WTC11 (cell line): ENCODE measurements at regions not wholly inside any gene's neighbourhood (a gene's known extent, or its start where the extent isn't known, plus 50 kb on each side); places are given as distances from the start of the nearest gene placed in this dataset.

Experiments used
- ATAC-seq: fragments of 200-7000 bp; cut with Tn5 transposase; 2 replicates; pipeline ENCODE4 v1.10.0; 2021; ENCODE audit warnings: mild to moderate bottlenecking, moderate library complexity
- CTCF ChIA-PET: fragments of 300-600 bp; sonication (Branson Sonifier 250); formaldehyde crosslinking; loops from one replicate; lab custom pipeline; 2021; ENCODE audit warnings: antibody characterized with exemption; lab: Charles Lee
- POLR2A ChIA-PET: fragments of 350-600 bp; sonication (Branson Sonifier 250); formaldehyde crosslinking; loops from one replicate; lab custom pipeline; 2021; ENCODE audit warnings: antibody characterized with exemption; lab: Charles Lee
- DNase-seq: peaks from one replicate; pipeline ENCODE4 v3.0.0; 2021; ENCODE audit warnings: low spot score
- H3K27ac Mint-ChIP-seq: 2 replicates; pipeline ENCODE4 v1.8.0; 2021; ENCODE audit warnings: mixed read lengths
- H3K27me3 Mint-ChIP-seq: 2 replicates; pipeline ENCODE4 v1.8.0; 2021; ENCODE audit warnings: low read depth, mild to moderate bottlenecking, moderate library complexity, mixed read lengths
- H3K36me3 Mint-ChIP-seq: 2 replicates; pipeline ENCODE4 v1.8.0; 2021; ENCODE audit warnings: mixed read lengths
- H3K4me1 Mint-ChIP-seq: 2 replicates; pipeline ENCODE4 v1.8.0; 2022; ENCODE audit warnings: mixed read lengths
- H3K4me3 Mint-ChIP-seq: 2 replicates; pipeline ENCODE4 v1.8.0; 2021; ENCODE audit warnings: mild to moderate bottlenecking, moderate library complexity, mixed read lengths
- H3K9me3 Mint-ChIP-seq: 2 replicates; pipeline ENCODE4 v1.8.0; 2021; ENCODE audit warnings: mixed read lengths
- CREM ChIP-seq: sonication (generic); formaldehyde crosslinking; IDR thresholded peaks from 2 replicates; pipeline ENCODE4 v1.8.1; 2022; ENCODE audit warnings: mild to moderate bottlenecking, missing genetic modification reagents, moderate library complexity
- ELF4 ChIP-seq: sonication (generic); formaldehyde crosslinking; IDR thresholded peaks from 2 replicates; pipeline ENCODE4 v1.8.1; 2022; ENCODE audit warnings: low read depth, mild to moderate bottlenecking, moderate library complexity, missing genetic modification reagents
- ESRRA ChIP-seq: sonication (generic); formaldehyde crosslinking; IDR thresholded peaks from 2 replicates; pipeline ENCODE4 v1.8.1; 2022; ENCODE audit warnings: mild to moderate bottlenecking, missing genetic modification reagents, borderline replicate concordance
- FOXK1 ChIP-seq: sonication (generic); formaldehyde crosslinking; IDR thresholded peaks from 2 replicates; pipeline ENCODE4 v1.8.0; 2022; ENCODE audit warnings: mild to moderate bottlenecking, moderate library complexity, missing genetic modification reagents
- JAZF1 ChIP-seq: fragments of 250-450 bp; sonication (Bioruptor Pico); IDR thresholded peaks from 2 replicates; pipeline ENCODE4 v1.9.0; 2021; ENCODE audit warnings: moderate library complexity, mild to moderate bottlenecking, inconsistent platforms
- KAT7 ChIP-seq: sonication (generic); formaldehyde crosslinking; IDR thresholded peaks from 2 replicates; pipeline ENCODE4 v1.8.1; 2023; ENCODE audit warnings: missing genetic modification reagents, mild to moderate bottlenecking, borderline replicate concordance
- MYBL2 ChIP-seq: sonication (generic); formaldehyde crosslinking; IDR thresholded peaks from 2 replicates; pipeline ENCODE4 v1.8.1; 2023; ENCODE audit warnings: mild to moderate bottlenecking, moderate library complexity, missing genetic modification reagents
- OVOL2 ChIP-seq: fragments of 250-450 bp; sonication (Bioruptor Pico); IDR thresholded peaks from 2 replicates; pipeline ENCODE4 v1.9.0; 2021; ENCODE audit warnings: mild to moderate bottlenecking, borderline replicate concordance
- SP1 ChIP-seq: sonication (generic); formaldehyde crosslinking; conservative IDR thresholded peaks from 2 replicates; pipeline ENCODE4 v1.8.1; 2022; ENCODE audit warnings: missing genetic modification reagents
- TEAD1 ChIP-seq: sonication (generic); formaldehyde crosslinking; IDR thresholded peaks from 2 replicates; pipeline ENCODE4 v1.8.0; 2022; ENCODE audit warnings: mild to moderate bottlenecking, missing genetic modification reagents
- TEAD4 ChIP-seq: sonication (generic); formaldehyde crosslinking; IDR thresholded peaks from 2 replicates; pipeline ENCODE4 v1.8.0; 2022; ENCODE audit warnings: mild to moderate bottlenecking, missing genetic modification reagents
- ZNF317 ChIP-seq: sonication (generic); formaldehyde crosslinking; IDR thresholded peaks from 2 replicates; pipeline ENCODE4 v1.8.1; 2023; ENCODE audit warnings: low read depth, mild to moderate bottlenecking, moderate library complexity, missing genetic modification reagents, borderline replicate concordance
- TF ChIP-seq, protein P1 (sequence below): sonication (generic); formaldehyde crosslinking; IDR thresholded peaks from 2 replicates; pipeline ENCODE4 v1.8.0; 2023; ENCODE audit warnings: mild to moderate bottlenecking, missing genetic modification reagents
- TF ChIP-seq, protein P2 (sequence below): fragments of 250-450 bp; sonication (Bioruptor Pico); IDR thresholded peaks from 2 replicates; pipeline ENCODE4 v1.8.0; 2021; ENCODE audit warnings: mild to moderate bottlenecking
- TF ChIP-seq, protein P3 (sequence below): sonication (generic); formaldehyde crosslinking; IDR thresholded peaks from 2 replicates; pipeline ENCODE4 v1.8.1; 2023; ENCODE audit warnings: mild to moderate bottlenecking, moderate library complexity, missing genetic modification reagents
- TF ChIP-seq, protein P4 (sequence below): fragments of 250-450 bp; sonication (Bioruptor Pico); conservative IDR thresholded peaks from 2 replicates; pipeline ENCODE4 v1.9.0; 2021; ENCODE audit warnings: mild to moderate bottlenecking
- TF ChIP-seq, protein P5 (sequence below): sonication (generic); formaldehyde crosslinking; IDR thresholded peaks from 2 replicates; pipeline ENCODE4 v1.8.0; 2022; ENCODE audit warnings: mild to moderate bottlenecking, missing genetic modification reagents
- TF ChIP-seq, protein P6 (sequence below): sonication (generic); formaldehyde crosslinking; IDR thresholded peaks from 2 replicates; pipeline ENCODE4 v1.8.0; 2022; ENCODE audit warnings: missing genetic modification reagents
- TF ChIP-seq, protein P7 (sequence below): fragments of 250-450 bp; sonication (Bioruptor Pico); IDR thresholded peaks from 2 replicates; pipeline ENCODE4 v2.1.2; 2022; ENCODE audit warnings: mild to moderate bottlenecking, moderate library complexity
- TF ChIP-seq, protein P8 (sequence below): sonication (generic); formaldehyde crosslinking; conservative IDR thresholded peaks from 2 replicates; pipeline ENCODE4 v1.8.1; 2022; ENCODE audit warnings: mild to moderate bottlenecking, missing genetic modification reagents

DNA sequence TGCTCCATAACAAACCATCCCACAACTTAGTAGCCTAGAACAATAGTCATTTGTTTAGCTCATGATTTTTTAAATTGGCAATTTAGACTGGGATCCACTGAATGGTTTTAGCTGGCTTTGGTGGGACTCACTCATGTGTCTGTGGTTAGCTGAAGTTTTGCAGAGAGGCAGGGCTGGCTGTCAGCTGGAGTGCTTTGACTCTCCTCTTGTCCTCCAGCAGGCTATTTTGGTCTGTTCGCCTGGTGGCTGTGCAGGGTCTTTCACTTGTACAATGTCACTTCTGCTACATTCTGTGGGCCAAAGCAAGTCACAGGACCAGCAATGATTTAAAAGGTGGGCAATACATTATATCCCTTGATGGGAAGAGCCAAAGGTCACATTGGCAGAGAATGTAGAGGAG is 1146.5 kb downstream of the ROBO2 start:
- H3K27ac Mint-ChIP-seq, result no peak overlapping the region
- DNase-seq (no peak), ATAC-seq (peak; percentile 36; the same call in 1 of the 2 replicates)
- H3K36me3 Mint-ChIP-seq, result peaks cover 6% of the 10 kb centered on the region
- ChIA-PET POLR2A (no interaction called here), CTCF (interaction anchor here (1.1 kb wide), 1 partner anchor 9 kb away, joined by 3 read pairs; no protein-coding TSS in a partner anchor)
- H3K4me1 Mint-ChIP-seq, result peaks cover 5% of the 10 kb centered on the region; the same call in 1 of the 2 replicates
- no peak overlapping the region for H3K4me3 Mint-ChIP-seq
- TF ChIP-seq MYBL2 (CRISPR knock-in tag), result no peak
- TF ChIP-seq, protein P1, sequence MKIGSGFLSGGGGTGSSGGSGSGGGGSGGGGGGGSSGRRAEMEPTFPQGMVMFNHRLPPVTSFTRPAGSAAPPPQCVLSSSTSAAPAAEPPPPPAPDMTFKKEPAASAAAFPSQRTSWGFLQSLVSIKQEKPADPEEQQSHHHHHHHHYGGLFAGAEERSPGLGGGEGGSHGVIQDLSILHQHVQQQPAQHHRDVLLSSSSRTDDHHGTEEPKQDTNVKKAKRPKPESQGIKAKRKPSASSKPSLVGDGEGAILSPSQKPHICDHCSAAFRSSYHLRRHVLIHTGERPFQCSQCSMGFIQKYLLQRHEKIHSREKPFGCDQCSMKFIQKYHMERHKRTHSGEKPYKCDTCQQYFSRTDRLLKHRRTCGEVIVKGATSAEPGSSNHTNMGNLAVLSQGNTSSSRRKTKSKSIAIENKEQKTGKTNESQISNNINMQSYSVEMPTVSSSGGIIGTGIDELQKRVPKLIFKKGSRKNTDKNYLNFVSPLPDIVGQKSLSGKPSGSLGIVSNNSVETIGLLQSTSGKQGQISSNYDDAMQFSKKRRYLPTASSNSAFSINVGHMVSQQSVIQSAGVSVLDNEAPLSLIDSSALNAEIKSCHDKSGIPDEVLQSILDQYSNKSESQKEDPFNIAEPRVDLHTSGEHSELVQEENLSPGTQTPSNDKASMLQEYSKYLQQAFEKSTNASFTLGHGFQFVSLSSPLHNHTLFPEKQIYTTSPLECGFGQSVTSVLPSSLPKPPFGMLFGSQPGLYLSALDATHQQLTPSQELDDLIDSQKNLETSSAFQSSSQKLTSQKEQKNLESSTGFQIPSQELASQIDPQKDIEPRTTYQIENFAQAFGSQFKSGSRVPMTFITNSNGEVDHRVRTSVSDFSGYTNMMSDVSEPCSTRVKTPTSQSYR, result no peak
- TF ChIP-seq, protein P2, sequence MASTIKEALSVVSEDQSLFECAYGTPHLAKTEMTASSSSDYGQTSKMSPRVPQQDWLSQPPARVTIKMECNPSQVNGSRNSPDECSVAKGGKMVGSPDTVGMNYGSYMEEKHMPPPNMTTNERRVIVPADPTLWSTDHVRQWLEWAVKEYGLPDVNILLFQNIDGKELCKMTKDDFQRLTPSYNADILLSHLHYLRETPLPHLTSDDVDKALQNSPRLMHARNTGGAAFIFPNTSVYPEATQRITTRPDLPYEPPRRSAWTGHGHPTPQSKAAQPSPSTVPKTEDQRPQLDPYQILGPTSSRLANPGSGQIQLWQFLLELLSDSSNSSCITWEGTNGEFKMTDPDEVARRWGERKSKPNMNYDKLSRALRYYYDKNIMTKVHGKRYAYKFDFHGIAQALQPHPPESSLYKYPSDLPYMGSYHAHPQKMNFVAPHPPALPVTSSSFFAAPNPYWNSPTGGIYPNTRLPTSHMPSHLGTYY, result no peak
- no peak for TF ChIP-seq ESRRA (CRISPR knock-in tag)
- no peak for TF ChIP-seq CREM (CRISPR knock-in tag)
- H3K9me3 Mint-ChIP-seq, result peaks cover 14% of the 10 kb centered on the region
- H3K27me3 Mint-ChIP-seq, result no peaks in the 10 kb centered on the region

DNA sequence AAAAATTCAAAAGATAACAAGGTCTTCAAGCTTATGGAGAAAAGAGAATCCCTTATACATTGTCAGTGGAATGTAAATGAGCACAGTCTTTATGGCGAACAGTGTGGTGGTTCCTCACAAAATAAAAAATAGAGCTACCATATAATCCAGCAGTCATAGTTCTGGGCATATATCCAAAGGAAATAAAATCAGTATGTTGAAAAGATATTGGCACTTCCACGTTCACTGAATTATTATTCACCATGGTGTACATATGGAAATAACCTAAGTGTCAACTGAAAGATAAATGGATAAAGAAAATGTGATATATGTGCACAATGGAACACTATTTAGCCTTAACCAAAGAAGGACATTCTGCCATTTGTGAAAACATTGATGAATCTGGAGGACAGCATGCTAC is 1161.2 kb downstream of the ROBO2 start:
- no peak overlapping the region for H3K27ac Mint-ChIP-seq
- 0 out of 2 replicates have a peak, but pooled peaks cover 2% of the 10 kb centered on the region for H3K4me1 Mint-ChIP-seq
- no peaks in the 10 kb centered on the region; the same call in 1 of the 2 replicates for H3K27me3 Mint-ChIP-seq
- ChIA-PET CTCF (interaction anchor here (1.7 kb wide), 1 partner anchor 445 kb away, joined by 4 read pairs; no protein-coding TSS in a partner anchor), POLR2A (no interaction called here)
- ATAC-seq (no peak), DNase-seq (no peak)
- H3K4me3 Mint-ChIP-seq, result no peak overlapping the region
- H3K9me3 Mint-ChIP-seq, result no peaks in the 10 kb centered on the region
- H3K36me3 Mint-ChIP-seq, result no peaks in the 10 kb centered on the region
- no peak for TF ChIP-seq ESRRA (CRISPR knock-in tag)
- TF ChIP-seq, protein P3, sequence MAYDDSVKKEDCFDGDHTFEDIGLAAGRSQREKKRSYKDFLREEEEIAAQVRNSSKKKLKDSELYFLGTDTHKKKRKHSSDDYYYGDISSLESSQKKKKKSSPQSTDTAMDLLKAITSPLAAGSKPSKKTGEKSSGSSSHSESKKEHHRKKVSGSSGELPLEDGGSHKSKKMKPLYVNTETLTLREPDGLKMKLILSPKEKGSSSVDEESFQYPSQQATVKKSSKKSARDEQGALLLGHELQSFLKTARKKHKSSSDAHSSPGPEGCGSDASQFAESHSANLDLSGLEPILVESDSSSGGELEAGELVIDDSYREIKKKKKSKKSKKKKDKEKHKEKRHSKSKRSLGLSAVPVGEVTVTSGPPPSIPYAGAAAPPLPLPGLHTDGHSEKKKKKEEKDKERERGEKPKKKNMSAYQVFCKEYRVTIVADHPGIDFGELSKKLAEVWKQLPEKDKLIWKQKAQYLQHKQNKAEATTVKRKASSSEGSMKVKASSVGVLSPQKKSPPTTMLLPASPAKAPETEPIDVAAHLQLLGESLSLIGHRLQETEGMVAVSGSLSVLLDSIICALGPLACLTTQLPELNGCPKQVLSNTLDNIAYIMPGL (CRISPR knock-in tag), result no peak
- TF ChIP-seq, protein P4, sequence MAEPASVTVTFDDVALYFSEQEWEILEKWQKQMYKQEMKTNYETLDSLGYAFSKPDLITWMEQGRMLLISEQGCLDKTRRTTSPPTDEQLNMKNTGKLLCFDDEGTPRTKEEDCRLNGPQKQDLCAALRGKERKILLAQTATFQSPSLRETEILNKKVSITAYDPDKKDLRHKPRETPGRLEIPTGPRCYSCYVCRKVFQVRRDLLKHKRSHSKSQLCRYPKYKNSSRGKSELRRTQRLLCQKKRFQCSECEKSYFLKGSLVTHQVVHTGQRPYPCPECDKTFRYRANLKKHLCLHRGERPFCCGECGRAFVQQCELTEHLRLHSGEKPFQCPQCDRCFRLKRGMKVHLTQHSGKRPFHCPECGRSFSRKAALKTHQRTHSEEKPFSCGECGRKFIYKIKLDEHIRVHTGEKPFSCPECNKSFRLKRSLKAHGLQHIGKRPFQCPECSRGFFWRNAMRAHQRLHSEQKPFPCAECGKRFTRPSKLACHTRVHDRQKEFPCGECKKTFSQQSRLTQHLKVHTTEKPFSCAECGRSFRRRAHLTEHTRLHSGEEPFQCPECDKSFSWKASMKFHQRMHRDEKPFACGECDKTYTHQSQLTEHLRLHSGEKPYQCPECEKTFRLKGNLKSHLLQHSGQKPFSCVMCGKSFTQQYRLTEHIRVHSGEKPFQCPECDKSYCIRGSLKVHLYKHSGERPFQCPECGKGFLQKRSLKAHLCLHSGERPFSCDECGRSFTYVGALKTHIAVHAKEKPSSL (CRISPR knock-in tag), result no peak
- no peak for TF ChIP-seq JAZF1 (CRISPR knock-in tag)
- no peak for TF ChIP-seq FOXK1
- no peak for TF ChIP-seq KAT7 (CRISPR knock-in tag)
- no peak for TF ChIP-seq TEAD1 (CRISPR knock-in tag)
- TF ChIP-seq, protein P5, sequence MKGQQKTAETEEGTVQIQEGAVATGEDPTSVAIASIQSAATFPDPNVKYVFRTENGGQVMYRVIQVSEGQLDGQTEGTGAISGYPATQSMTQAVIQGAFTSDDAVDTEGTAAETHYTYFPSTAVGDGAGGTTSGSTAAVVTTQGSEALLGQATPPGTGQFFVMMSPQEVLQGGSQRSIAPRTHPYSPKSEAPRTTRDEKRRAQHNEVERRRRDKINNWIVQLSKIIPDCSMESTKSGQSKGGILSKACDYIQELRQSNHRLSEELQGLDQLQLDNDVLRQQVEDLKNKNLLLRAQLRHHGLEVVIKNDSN (CRISPR knock-in tag), result no peak
- TF ChIP-seq TEAD4 (CRISPR knock-in tag), result no peak
- TF ChIP-seq SP1 (CRISPR knock-in tag), result no peak
- TF ChIP-seq, protein P6, sequence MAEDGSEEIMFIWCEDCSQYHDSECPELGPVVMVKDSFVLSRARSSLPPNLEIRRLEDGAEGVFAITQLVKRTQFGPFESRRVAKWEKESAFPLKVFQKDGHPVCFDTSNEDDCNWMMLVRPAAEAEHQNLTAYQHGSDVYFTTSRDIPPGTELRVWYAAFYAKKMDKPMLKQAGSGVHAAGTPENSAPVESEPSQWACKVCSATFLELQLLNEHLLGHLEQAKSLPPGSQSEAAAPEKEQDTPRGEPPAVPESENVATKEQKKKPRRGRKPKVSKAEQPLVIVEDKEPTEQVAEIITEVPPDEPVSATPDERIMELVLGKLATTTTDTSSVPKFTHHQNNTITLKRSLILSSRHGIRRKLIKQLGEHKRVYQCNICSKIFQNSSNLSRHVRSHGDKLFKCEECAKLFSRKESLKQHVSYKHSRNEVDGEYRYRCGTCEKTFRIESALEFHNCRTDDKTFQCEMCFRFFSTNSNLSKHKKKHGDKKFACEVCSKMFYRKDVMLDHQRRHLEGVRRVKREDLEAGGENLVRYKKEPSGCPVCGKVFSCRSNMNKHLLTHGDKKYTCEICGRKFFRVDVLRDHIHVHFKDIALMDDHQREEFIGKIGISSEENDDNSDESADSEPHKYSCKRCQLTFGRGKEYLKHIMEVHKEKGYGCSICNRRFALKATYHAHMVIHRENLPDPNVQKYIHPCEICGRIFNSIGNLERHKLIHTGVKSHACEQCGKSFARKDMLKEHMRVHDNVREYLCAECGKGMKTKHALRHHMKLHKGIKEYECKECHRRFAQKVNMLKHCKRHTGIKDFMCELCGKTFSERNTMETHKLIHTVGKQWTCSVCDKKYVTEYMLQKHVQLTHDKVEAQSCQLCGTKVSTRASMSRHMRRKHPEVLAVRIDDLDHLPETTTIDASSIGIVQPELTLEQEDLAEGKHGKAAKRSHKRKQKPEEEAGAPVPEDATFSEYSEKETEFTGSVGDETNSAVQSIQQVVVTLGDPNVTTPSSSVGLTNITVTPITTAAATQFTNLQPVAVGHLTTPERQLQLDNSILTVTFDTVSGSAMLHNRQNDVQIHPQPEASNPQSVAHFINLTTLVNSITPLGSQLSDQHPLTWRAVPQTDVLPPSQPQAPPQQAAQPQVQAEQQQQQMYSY (CRISPR knock-in tag), result no peak
- TF ChIP-seq, protein P7, sequence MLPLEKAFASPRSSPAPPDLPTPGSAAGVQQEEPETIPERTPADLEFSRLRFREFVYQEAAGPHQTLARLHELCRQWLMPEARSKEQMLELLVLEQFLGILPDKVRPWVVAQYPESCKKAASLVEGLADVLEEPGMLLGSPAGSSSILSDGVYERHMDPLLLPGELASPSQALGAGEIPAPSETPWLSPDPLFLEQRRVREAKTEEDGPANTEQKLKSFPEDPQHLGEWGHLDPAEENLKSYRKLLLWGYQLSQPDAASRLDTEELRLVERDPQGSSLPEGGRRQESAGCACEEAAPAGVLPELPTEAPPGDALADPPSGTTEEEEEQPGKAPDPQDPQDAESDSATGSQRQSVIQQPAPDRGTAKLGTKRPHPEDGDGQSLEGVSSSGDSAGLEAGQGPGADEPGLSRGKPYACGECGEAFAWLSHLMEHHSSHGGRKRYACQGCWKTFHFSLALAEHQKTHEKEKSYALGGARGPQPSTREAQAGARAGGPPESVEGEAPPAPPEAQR, result no peak
- TF ChIP-seq, protein P8, sequence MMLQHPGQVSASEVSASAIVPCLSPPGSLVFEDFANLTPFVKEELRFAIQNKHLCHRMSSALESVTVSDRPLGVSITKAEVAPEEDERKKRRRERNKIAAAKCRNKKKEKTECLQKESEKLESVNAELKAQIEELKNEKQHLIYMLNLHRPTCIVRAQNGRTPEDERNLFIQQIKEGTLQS, result no peak
- TF ChIP-seq ELF4 (CRISPR knock-in tag), result no peak
- TF ChIP-seq ZNF317 (CRISPR knock-in tag), result no peak
- TF ChIP-seq OVOL2 (CRISPR knock-in tag), result no peak
